Parathyroid adenoma (tissue), 2 donors: ENCODE measurements at regions not wholly inside any gene's neighbourhood (a gene's known extent, or its start where the extent isn't known, plus 50 kb on each side); places are given as distances from the start of the nearest gene placed in this dataset.

Experiments used
- H2AFZ ChIP-seq: fragments of 300-600 bp; sonication (generic); one replicate; pipeline ENCODE4 v1.7.0; 2017; ENCODE audit warnings: antibody characterized with exemption, mild to moderate bottlenecking
- H3K27ac ChIP-seq: fragments of 300-600 bp; sonication (generic); one replicate; pipeline ENCODE4 v1.7.0; 2017
- H3K27me3 ChIP-seq: fragments of 300-600 bp; sonication (generic); one replicate; pipeline ENCODE4 v1.7.0; 2017; ENCODE audit warnings: low read length; ENCODE audit not compliant: control insufficient read depth, insufficient read depth
- H3K36me3 ChIP-seq: fragments of 300-600 bp; sonication (generic); one replicate; pipeline ENCODE4 v1.7.0; 2017; ENCODE audit warnings: low read length; ENCODE audit not compliant: control insufficient read depth, insufficient read depth
- H3K4me1 ChIP-seq: fragments of 300-600 bp; sonication (generic); one replicate; pipeline ENCODE4 v1.7.0; 2017; ENCODE audit warnings: control low read depth
- H3K4me2 ChIP-seq: fragments of 300-600 bp; sonication (generic); one replicate; pipeline ENCODE4 v1.7.0; 2017; ENCODE audit warnings: low read length
- H3K4me3 ChIP-seq: fragments of 300-600 bp; sonication (generic); one replicate; pipeline ENCODE4 v1.7.0; 2017; ENCODE audit warnings: low read depth, low read length
- H3K79me2 ChIP-seq: fragments of 300-600 bp; sonication (generic); one replicate; pipeline ENCODE4 v1.7.0; 2017; ENCODE audit warnings: control low read depth
- H3K9ac ChIP-seq: fragments of 300-600 bp; sonication (generic); one replicate; pipeline ENCODE4 v1.7.0; 2017; ENCODE audit warnings: mild to moderate bottlenecking
- H3K9me3 ChIP-seq: fragments of 300-600 bp; sonication (generic); one replicate; pipeline ENCODE4 v1.7.0; 2017; ENCODE audit warnings: low read length; ENCODE audit not compliant: control insufficient read depth
- TF ChIP-seq, protein P1 (sequence below): fragments of 300-600 bp; sonication (generic); IDR thresholded peaks from one replicate; pipeline ENCODE4 v1.7.0; 2017; ENCODE audit warnings: antibody characterized with exemption, mild to moderate bottlenecking
- donor health status: primary hyperparathyroidism.

DNA sequence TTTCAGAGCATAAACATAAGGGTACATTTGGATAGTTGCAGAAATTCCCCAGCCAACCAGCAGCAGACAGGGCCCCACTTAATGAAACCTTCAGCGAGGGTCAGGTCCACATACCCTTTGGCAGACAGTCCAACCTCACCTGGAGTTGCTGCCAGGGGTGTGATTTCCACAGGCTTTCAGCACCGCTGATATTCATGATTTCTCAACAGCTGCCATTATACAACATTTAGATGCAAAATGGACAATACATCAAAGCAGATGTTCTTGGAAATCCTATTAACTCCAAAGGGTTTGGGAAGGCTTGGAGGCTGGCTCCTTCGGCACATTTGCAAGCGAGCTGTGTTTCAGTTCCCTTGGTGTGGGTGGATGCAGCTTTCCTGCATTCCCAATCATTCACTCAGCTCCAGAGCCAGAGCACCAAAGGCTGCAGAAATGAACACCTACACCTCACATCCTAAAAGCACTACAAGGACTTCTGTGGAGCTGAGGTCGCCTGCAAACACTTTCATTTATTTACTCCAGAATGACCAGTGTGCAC, 147.2 kb upstream of the VSTM2B start:
- no peak overlapping the region for H3K4me3 ChIP-seq
- no peaks in the 10 kb centered on the region for H3K27me3 ChIP-seq
- TF ChIP-seq, protein P1, sequence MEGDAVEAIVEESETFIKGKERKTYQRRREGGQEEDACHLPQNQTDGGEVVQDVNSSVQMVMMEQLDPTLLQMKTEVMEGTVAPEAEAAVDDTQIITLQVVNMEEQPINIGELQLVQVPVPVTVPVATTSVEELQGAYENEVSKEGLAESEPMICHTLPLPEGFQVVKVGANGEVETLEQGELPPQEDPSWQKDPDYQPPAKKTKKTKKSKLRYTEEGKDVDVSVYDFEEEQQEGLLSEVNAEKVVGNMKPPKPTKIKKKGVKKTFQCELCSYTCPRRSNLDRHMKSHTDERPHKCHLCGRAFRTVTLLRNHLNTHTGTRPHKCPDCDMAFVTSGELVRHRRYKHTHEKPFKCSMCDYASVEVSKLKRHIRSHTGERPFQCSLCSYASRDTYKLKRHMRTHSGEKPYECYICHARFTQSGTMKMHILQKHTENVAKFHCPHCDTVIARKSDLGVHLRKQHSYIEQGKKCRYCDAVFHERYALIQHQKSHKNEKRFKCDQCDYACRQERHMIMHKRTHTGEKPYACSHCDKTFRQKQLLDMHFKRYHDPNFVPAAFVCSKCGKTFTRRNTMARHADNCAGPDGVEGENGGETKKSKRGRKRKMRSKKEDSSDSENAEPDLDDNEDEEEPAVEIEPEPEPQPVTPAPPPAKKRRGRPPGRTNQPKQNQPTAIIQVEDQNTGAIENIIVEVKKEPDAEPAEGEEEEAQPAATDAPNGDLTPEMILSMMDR, result no peak
- no peaks in the 10 kb centered on the region for H3K36me3 ChIP-seq
- H2AFZ ChIP-seq, result no peak overlapping the region
- H3K27ac ChIP-seq, result no peak overlapping the region
- H3K9ac ChIP-seq, result no peak overlapping the region
- H3K4me1 ChIP-seq, result no peaks in the 10 kb centered on the region
- H3K4me2 ChIP-seq, result no peak overlapping the region
- H3K9me3 ChIP-seq, result no peaks in the 10 kb centered on the region
- no peaks in the 10 kb centered on the region for H3K79me2 ChIP-seq

- Histone ChIP-seq H3K4me1 (no peaks in the 10 kb centered on the region), H3K27ac (no peak overlapping the region), H3K79me2 (no peaks in the 10 kb centered on the region), H2AFZ (no peak overlapping the region), H3K27me3 (no peaks in the 10 kb centered on the region), H3K4me3 (no peak overlapping the region), H3K36me3 (no peaks in the 10 kb centered on the region), H3K9me3 (no peaks in the 10 kb centered on the region), H3K9ac (no peak overlapping the region), H3K4me2 (no peak overlapping the region)
- TF ChIP-seq, protein P1, result no peak
Measured at GRCh38 chr19:29379257-29380021, 146.4 kb upstream of the VSTM2B start.

- H3K79me2 ChIP-seq, result no peaks in the 10 kb centered on the region
- no peak overlapping the region for H3K4me2 ChIP-seq
- TF ChIP-seq, protein P1, result no peak
- no peak overlapping the region for H3K9ac ChIP-seq
- no peaks in the 10 kb centered on the region for H3K4me1 ChIP-seq
- H2AFZ ChIP-seq, result no peak overlapping the region
- no peaks in the 10 kb centered on the region for H3K9me3 ChIP-seq
- H3K27me3 ChIP-seq, result no peaks in the 10 kb centered on the region
- no peak overlapping the region for H3K27ac ChIP-seq
- no peak overlapping the region for H3K4me3 ChIP-seq
- no peaks in the 10 kb centered on the region for H3K36me3 ChIP-seq
Measured at GRCh38 chr19:29380581-29380980, 145.2 kb upstream of the VSTM2B start.

DNA sequence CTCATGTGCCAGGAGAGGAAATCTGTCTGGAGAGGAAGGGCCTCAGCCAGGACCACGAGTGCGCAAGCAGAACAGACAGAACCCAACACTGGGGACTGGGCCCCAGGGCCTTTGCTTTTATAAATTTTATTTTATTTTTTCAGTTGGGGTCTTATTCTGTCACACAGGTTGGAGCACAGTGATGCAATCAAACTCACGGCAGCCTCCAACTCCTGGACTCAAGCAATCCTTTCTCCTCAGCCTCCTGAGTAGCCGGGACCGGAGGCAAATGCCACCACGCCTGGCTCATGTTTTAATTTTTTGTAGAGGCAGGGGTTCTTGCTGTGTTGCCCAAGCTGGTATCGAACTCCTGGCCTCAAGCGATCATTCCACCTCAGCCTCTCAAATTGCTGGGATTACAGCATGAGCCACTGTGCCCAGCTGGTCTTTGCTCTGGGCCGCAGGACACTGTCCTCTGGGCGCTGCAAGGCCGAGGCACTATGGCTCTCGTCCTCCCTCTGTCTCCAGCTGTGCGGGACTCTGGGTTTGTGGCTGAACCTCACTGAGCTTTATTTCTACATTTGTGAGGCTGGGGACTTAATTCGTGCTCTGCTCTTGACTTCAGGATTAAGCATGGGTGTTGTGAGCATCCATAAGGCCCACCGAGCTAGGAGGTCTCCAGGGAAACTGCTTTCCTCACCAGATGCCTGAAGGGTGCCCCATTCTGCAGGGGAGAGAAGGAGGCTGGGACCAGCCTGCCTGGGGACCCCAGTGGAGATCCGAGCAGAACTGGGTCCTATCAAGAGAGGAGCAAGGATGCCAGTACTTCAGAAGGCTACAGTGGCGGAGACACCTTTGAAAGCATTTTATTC, 144.2 kb upstream of the VSTM2B start:
- no peak overlapping the region for H3K4me2 ChIP-seq
- H3K27ac ChIP-seq, result no peak overlapping the region
- no peaks in the 10 kb centered on the region for H3K27me3 ChIP-seq
- no peaks in the 10 kb centered on the region for H3K9me3 ChIP-seq
- H3K4me1 ChIP-seq, result no peaks in the 10 kb centered on the region
- no peaks in the 10 kb centered on the region for H3K36me3 ChIP-seq
- no peak overlapping the region for H3K4me3 ChIP-seq
- no peaks in the 10 kb centered on the region for H3K79me2 ChIP-seq
- TF ChIP-seq, protein P1, result no peak
- no peak overlapping the region for H2AFZ ChIP-seq
- no peak overlapping the region for H3K9ac ChIP-seq
